ENCODE measurements at regions not wholly inside any gene's neighbourhood (a gene's known extent, or its start where the extent isn't known, plus 50 kb on each side); places are given as distances from the start of the nearest gene placed in this dataset.

- Histone ChIP-seq H3K4me1 (no peaks in the 10 kb centered on the region), H3K4me3 (no peak overlapping the region), H3K27ac (replicated peaks) (no peak overlapping the region), H3K36me3 (no peaks in the 10 kb centered on the region), H3K9me3 (replicated peaks) (peaks cover 7% of the 10 kb centered on the region), H3K27me3 (ENCODE audit: low read depth) (no peaks in the 10 kb centered on the region)
- intact Hi-C loops (cut with micrococcal nuclease), result no loop called here
- no peak for TF ChIP-seq CTCF (IDR thresholded peaks at IDR 0.05; ENCODE audit: borderline replicate concordance)
- DNase-seq, result no peak
Observed at GRCh38 chr4:117868201-117868600, 166.1 kb upstream of the NDST3 start.

GRCh38 chr4:117873779-117874178 is 160.5 kb upstream of the NDST3 start:
- no peaks in the 10 kb centered on the region for H3K27me3 ChIP-seq (ENCODE audit: low read depth)
- H3K9me3 ChIP-seq (replicated peaks), result no peaks in the 10 kb centered on the region
- no peaks in the 10 kb centered on the region for H3K4me1 ChIP-seq
- DNase-seq, result no peak
- no peak overlapping the region for H3K27ac ChIP-seq (replicated peaks)
- no peak overlapping the region for H3K4me3 ChIP-seq
- intact Hi-C loops (cut with micrococcal nuclease), result no loop called here
- TF ChIP-seq CTCF (IDR thresholded peaks at IDR 0.05; ENCODE audit: borderline replicate concordance), result no peak
- H3K36me3 ChIP-seq, result no peaks in the 10 kb centered on the region

GRCh38 chr4:117874216-117874615 is 160.1 kb upstream of the NDST3 start:
- intact Hi-C loops (cut with micrococcal nuclease), result no loop called here
- Histone ChIP-seq H3K4me1 (no peaks in the 10 kb centered on the region), H3K27ac (replicated peaks) (no peak overlapping the region), H3K36me3 (no peaks in the 10 kb centered on the region), H3K4me3 (no peak overlapping the region), H3K9me3 (replicated peaks) (no peaks in the 10 kb centered on the region), H3K27me3 (ENCODE audit: low read depth) (no peaks in the 10 kb centered on the region)
- no peak for TF ChIP-seq CTCF (IDR thresholded peaks at IDR 0.05; ENCODE audit: borderline replicate concordance)
- no peak for DNase-seq

GRCh38 chr4:117889978-117890377 is 144.3 kb upstream of the NDST3 start:
- no peak for DNase-seq
- Histone ChIP-seq H3K27ac (replicated peaks) (no peak overlapping the region), H3K9me3 (replicated peaks) (peaks cover 6% of the 10 kb centered on the region), H3K4me3 (no peak overlapping the region), H3K36me3 (no peaks in the 10 kb centered on the region), H3K27me3 (ENCODE audit: low read depth) (no peaks in the 10 kb centered on the region), H3K4me1 (no peaks in the 10 kb centered on the region)
- no peak for TF ChIP-seq CTCF (IDR thresholded peaks at IDR 0.05; ENCODE audit: borderline replicate concordance)
- intact Hi-C loops (cut with micrococcal nuclease), result no loop called here

- H3K36me3 ChIP-seq, result no peaks in the 10 kb centered on the region
- no peak overlapping the region for H3K27ac ChIP-seq (replicated peaks)
- H3K4me1 ChIP-seq, result no peaks in the 10 kb centered on the region
- H3K27me3 ChIP-seq (ENCODE audit: low read depth), result no peaks in the 10 kb centered on the region
- DNase-seq, result no peak
- no peak for TF ChIP-seq CTCF (IDR thresholded peaks at IDR 0.05; ENCODE audit: borderline replicate concordance)
- intact Hi-C loops (cut with micrococcal nuclease), result no loop called here
- H3K4me3 ChIP-seq, result no peak overlapping the region
- H3K9me3 ChIP-seq (replicated peaks), result peaks cover 3% of the 10 kb centered on the region
Observed at GRCh38 chr4:117893207-117893606, 141.1 kb upstream of the NDST3 start.

- intact Hi-C loops (cut with micrococcal nuclease), result no loop called here
Observed at GRCh38 chr4:117898496-117898895, 135.8 kb upstream of the NDST3 start.

More at GRCh38 chr4:117898496-117898895, 135.8 kb upstream of the NDST3 start:
- no peak for TF ChIP-seq CTCF (IDR thresholded peaks at IDR 0.05; ENCODE audit: borderline replicate concordance)
- Histone ChIP-seq H3K36me3 (no peaks in the 10 kb centered on the region), H3K4me3 (no peak overlapping the region), H3K4me1 (no peaks in the 10 kb centered on the region), H3K9me3 (replicated peaks) (peaks cover 14% of the 10 kb centered on the region), H3K27me3 (ENCODE audit: low read depth) (no peaks in the 10 kb centered on the region), H3K27ac (replicated peaks) (no peak overlapping the region)
- no peak for DNase-seq
